ENCODE measurements at regions not wholly inside any gene's neighbourhood (a gene's known extent, or its start where the extent isn't known, plus 50 kb on each side); places are given as distances from the start of the nearest gene placed in this dataset.
A peak's percentile ranks its signal among the peaks of the same experiment; 100 is the strongest.

GRCh38 chr5:10867389-10868303 is 106.6 kb upstream of the DAP start:
- no peaks in the 10 kb centered on the region for H3K36me3 Mint-ChIP-seq (ENCODE audit: unreplicated experiment)
- no peak for TF ChIP-seq CTCF (IDR thresholded peaks at IDR 0.05; ENCODE audit: partially characterized antibody, unreplicated experiment)
- H3K27ac Mint-ChIP-seq (ENCODE audit: unreplicated experiment) = no peak overlapping the region
- no peaks in the 10 kb centered on the region for H3K9me3 Mint-ChIP-seq (ENCODE audit: unreplicated experiment)
- H3K27me3 Mint-ChIP-seq (ENCODE audit: unreplicated experiment) = no peaks in the 10 kb centered on the region
- H3K4me1 Mint-ChIP-seq (ENCODE audit: low read depth, unreplicated experiment) = peaks cover 2% of the 10 kb centered on the region
- H3K4me3 Mint-ChIP-seq (ENCODE audit: unreplicated experiment) = no peak overlapping the region
- no peak for DNase-seq

GRCh38 chr5:10866913-10867312 is 105.9 kb upstream of the DAP start:
- DNase-seq = no peak
- no peak for TF ChIP-seq CTCF (IDR thresholded peaks at IDR 0.05; ENCODE audit: partially characterized antibody, unreplicated experiment)
- no peak overlapping the region for H3K27ac Mint-ChIP-seq (ENCODE audit: unreplicated experiment)

GRCh38 chr5:10863763-10864383 is 102.8 kb upstream of the DAP start:
- Mint-ChIP-seq H3K27me3 (ENCODE audit: unreplicated experiment) (peaks cover 6% of the 10 kb centered on the region), H3K4me3 (ENCODE audit: unreplicated experiment) (no peak overlapping the region), H3K36me3 (ENCODE audit: unreplicated experiment) (peaks cover 6% of the 10 kb centered on the region), H3K4me1 (ENCODE audit: low read depth, unreplicated experiment) (peaks cover 2% of the 10 kb centered on the region), H3K9me3 (ENCODE audit: unreplicated experiment) (no peaks in the 10 kb centered on the region), H3K27ac (ENCODE audit: unreplicated experiment) (no peak overlapping the region)
- TF ChIP-seq CTCF (IDR thresholded peaks at IDR 0.05; ENCODE audit: partially characterized antibody, unreplicated experiment) = peak; percentile 88
- DNase-seq = peak; percentile 78

More at GRCh38 chr5:10866913-10867312, 105.9 kb upstream of the DAP start:
- Mint-ChIP-seq H3K4me3 (ENCODE audit: unreplicated experiment) (no peak overlapping the region), H3K4me1 (ENCODE audit: low read depth, unreplicated experiment) (peaks cover 2% of the 10 kb centered on the region), H3K9me3 (ENCODE audit: unreplicated experiment) (no peaks in the 10 kb centered on the region), H3K27me3 (ENCODE audit: unreplicated experiment) (peaks cover 2% of the 10 kb centered on the region), H3K36me3 (ENCODE audit: unreplicated experiment) (no peaks in the 10 kb centered on the region)

GRCh38 chr5:10862085-10862484 is 101.1 kb upstream of the DAP start:
- Mint-ChIP-seq H3K4me3 (ENCODE audit: unreplicated experiment) (no peak overlapping the region), H3K27me3 (ENCODE audit: unreplicated experiment) (peaks cover 8% of the 10 kb centered on the region), H3K9me3 (ENCODE audit: unreplicated experiment) (peaks cover 3% of the 10 kb centered on the region), H3K27ac (ENCODE audit: unreplicated experiment) (no peak overlapping the region), H3K4me1 (ENCODE audit: low read depth, unreplicated experiment) (peaks cover 6% of the 10 kb centered on the region), H3K36me3 (ENCODE audit: unreplicated experiment) (peaks cover 6% of the 10 kb centered on the region)
- DNase-seq = no peak
- no peak for TF ChIP-seq CTCF (IDR thresholded peaks at IDR 0.05; ENCODE audit: partially characterized antibody, unreplicated experiment)

GRCh38 chr5:10861423-10861790 is 100.4 kb upstream of the DAP start:
- no peak overlapping the region for H3K27ac Mint-ChIP-seq (ENCODE audit: unreplicated experiment)
- DNase-seq = no peak
- peaks cover 3% of the 10 kb centered on the region for H3K9me3 Mint-ChIP-seq (ENCODE audit: unreplicated experiment)
- peaks cover 9% of the 10 kb centered on the region for H3K4me1 Mint-ChIP-seq (ENCODE audit: low read depth, unreplicated experiment)
- peaks cover 8% of the 10 kb centered on the region for H3K27me3 Mint-ChIP-seq (ENCODE audit: unreplicated experiment)
- H3K4me3 Mint-ChIP-seq (ENCODE audit: unreplicated experiment) = no peak overlapping the region
- H3K36me3 Mint-ChIP-seq (ENCODE audit: unreplicated experiment) = peaks cover 6% of the 10 kb centered on the region
- TF ChIP-seq CTCF (IDR thresholded peaks at IDR 0.05; ENCODE audit: partially characterized antibody, unreplicated experiment) = no peak
